K562 (cell line): ENCODE measurements at regions not wholly inside any gene's neighbourhood (a gene's known extent, or its start where the extent isn't known, plus 50 kb on each side); places are given as distances from the start of the nearest gene placed in this dataset.

ENCODE experiments used
- POLR2A ChIP-seq: fragments of 450-650 bp; conservative IDR thresholded peaks from 2 replicates; pipeline ENCODE4 v1.6.1; 2016
- RFX5 ChIP-seq: IDR thresholded peaks from 2 replicates; pipeline ENCODE4 v1.6.1; 2011; ENCODE audit warnings: low read depth, mild to moderate bottlenecking, improper control_type of control experiment, low read length
- SRF ChIP-seq, 2 experiments: fragments of 250-450, 450-650 bp in 1 of 2; sonication (Bioruptor Pico) in 1 of 2; sonication (generic) in 1 of 2; formaldehyde crosslinking; IDR thresholded peaks; 2 replicates each; pipeline versions ENCODE4 v1.5.0 to v1.5.1; 2020 to 2022; ENCODE audit warnings: mild to moderate bottlenecking in 1 of 2, missing genetic modification reagents in 1 of 2
- STAT5B ChIP-seq: fragments of 250-450 bp; sonication (Bioruptor Pico); IDR thresholded peaks from 2 replicates; pipeline ENCODE4 v1.8.0; 2021; ENCODE audit warnings: mild to moderate bottlenecking, inconsistent platforms
- TCF7L2 ChIP-seq: fragments of 150-350 bp; IDR thresholded peaks from 2 replicates; pipeline ENCODE4 v1.6.1; 2016; ENCODE audit warnings: low read depth, mild to moderate bottlenecking, low read length, moderate library complexity
- TEAD4 ChIP-seq, 2 experiments: sonication (generic) in 1 of 2; formaldehyde crosslinking in 1 of 2; IDR thresholded peaks; 2 replicates each; pipeline versions ENCODE4 v1.6.1 to v1.8.0; 2012 to 2022; ENCODE audit warnings: borderline replicate concordance in 1 of 2, inconsistent platforms in 1 of 2, low read length in 1 of 2, mild to moderate bottlenecking in 1 of 2, missing genetic modification reagents in 1 of 2
- ZNF174 ChIP-seq: fragments of 250-450 bp; sonication (Bioruptor Pico); IDR thresholded peaks from 2 replicates; pipeline ENCODE4 v1.4.0; 2020; ENCODE audit warnings: mild to moderate bottlenecking
- ZNF175 ChIP-seq: fragments of 200-800 bp; sonication (Bioruptor generic); IDR thresholded peaks from 2 replicates; pipeline ENCODE4 v1.6.1; 2016; ENCODE audit warnings: low read depth, mild to moderate bottlenecking, missing genetic modification characterization, missing compliant biosample characterization
- ZNF324 ChIP-seq: fragments of 250-450 bp; sonication (Bioruptor Pico); IDR thresholded peaks from 2 replicates; pipeline ENCODE4 v1.4.0; 2020; ENCODE audit warnings: mild to moderate bottlenecking
- TF ChIP-seq, protein P1 (sequence below): sonication (generic); formaldehyde crosslinking; IDR thresholded peaks from 2 replicates; pipeline ENCODE4 v1.8.1; 2023; ENCODE audit warnings: mild to moderate bottlenecking, missing genetic modification reagents, moderate library complexity
- TF ChIP-seq, protein P2 (sequence below), 3 experiments: IDR thresholded peaks in 2 of 3; conservative IDR thresholded peaks in 1 of 3; 2 replicates each; pipeline ENCODE4 v1.5.1; 2011 to 2012; ENCODE audit warnings: low read length in 3 of 3, mild to moderate bottlenecking in 3 of 3, control low read depth in 2 of 3, improper control_type of control experiment in 1 of 3, inconsistent platforms in 1 of 3, low read depth in 1 of 3, mixed read lengths in 1 of 3, moderate library complexity in 1 of 3; ENCODE audit not compliant: insufficient read depth in 2 of 3
- TF ChIP-seq, protein P3 (sequence below): sonication (generic); formaldehyde crosslinking; IDR thresholded peaks from 2 replicates; pipeline ENCODE4 v1.8.0; 2023; ENCODE audit warnings: mild to moderate bottlenecking, missing genetic modification reagents

DNA sequence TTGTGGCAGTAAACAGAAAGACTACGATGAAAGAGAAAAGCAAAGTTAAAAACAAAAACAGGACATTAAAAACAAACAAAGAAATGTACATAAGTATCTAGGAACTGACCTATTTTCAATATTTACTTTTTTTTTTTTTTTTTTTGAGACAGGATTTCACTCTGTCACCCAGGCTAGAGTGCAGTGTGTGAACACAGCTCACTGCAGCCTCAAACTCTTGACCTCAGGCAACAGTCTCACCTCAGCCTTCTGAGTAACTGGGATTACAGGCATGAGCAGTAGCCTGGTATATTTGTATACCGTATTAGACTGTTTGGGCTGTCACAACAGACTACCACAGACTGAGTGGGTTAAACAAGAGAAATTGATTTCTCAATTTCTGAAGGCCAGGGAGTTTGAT is 1189.1 kb downstream of the CDH9 start:
- TF ChIP-seq ZNF324 (CRISPR knock-in tag) (no peak), RFX5 (no peak), TEAD4 (IDR thresholded peaks at IDR 0.05; ENCODE audit: low read length) (no peak), TEAD4 (CRISPR knock-in tag; IDR thresholded peaks at IDR 0.05; ENCODE audit: borderline replicate concordance) (no peak), POLR2A (no peak), ZNF174 (CRISPR knock-in tag) (no peak), STAT5B (CRISPR knock-in tag) (no peak), TCF7L2 (no peak), ZNF175 (CRISPR knock-in tag) (no peak), SRF (CRISPR knock-in tag; IDR thresholded peaks at IDR 0.05) (no peak)
- TF ChIP-seq, protein P1, sequence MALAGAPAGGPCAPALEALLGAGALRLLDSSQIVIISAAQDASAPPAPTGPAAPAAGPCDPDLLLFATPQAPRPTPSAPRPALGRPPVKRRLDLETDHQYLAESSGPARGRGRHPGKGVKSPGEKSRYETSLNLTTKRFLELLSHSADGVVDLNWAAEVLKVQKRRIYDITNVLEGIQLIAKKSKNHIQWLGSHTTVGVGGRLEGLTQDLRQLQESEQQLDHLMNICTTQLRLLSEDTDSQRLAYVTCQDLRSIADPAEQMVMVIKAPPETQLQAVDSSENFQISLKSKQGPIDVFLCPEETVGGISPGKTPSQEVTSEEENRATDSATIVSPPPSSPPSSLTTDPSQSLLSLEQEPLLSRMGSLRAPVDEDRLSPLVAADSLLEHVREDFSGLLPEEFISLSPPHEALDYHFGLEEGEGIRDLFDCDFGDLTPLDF = no peak
- TF ChIP-seq, protein P2, sequence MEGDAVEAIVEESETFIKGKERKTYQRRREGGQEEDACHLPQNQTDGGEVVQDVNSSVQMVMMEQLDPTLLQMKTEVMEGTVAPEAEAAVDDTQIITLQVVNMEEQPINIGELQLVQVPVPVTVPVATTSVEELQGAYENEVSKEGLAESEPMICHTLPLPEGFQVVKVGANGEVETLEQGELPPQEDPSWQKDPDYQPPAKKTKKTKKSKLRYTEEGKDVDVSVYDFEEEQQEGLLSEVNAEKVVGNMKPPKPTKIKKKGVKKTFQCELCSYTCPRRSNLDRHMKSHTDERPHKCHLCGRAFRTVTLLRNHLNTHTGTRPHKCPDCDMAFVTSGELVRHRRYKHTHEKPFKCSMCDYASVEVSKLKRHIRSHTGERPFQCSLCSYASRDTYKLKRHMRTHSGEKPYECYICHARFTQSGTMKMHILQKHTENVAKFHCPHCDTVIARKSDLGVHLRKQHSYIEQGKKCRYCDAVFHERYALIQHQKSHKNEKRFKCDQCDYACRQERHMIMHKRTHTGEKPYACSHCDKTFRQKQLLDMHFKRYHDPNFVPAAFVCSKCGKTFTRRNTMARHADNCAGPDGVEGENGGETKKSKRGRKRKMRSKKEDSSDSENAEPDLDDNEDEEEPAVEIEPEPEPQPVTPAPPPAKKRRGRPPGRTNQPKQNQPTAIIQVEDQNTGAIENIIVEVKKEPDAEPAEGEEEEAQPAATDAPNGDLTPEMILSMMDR (IDR thresholded peaks at IDR 0.05 in 2 of 3, conservative IDR thresholded peaks at IDR 0.05 in 1 of 3; ENCODE audit: insufficient read depth in 2 of 3, low read depth in 1 of 3, low read length in 3 of 3) = no peak
- TF ChIP-seq, protein P3, sequence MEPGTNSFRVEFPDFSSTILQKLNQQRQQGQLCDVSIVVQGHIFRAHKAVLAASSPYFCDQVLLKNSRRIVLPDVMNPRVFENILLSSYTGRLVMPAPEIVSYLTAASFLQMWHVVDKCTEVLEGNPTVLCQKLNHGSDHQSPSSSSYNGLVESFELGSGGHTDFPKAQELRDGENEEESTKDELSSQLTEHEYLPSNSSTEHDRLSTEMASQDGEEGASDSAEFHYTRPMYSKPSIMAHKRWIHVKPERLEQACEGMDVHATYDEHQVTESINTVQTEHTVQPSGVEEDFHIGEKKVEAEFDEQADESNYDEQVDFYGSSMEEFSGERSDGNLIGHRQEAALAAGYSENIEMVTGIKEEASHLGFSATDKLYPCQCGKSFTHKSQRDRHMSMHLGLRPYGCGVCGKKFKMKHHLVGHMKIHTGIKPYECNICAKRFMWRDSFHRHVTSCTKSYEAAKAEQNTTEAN (CRISPR knock-in tag) = no peak
